ENCODE measurements at regions not wholly inside any gene's neighbourhood (a gene's known extent, or its start where the extent isn't known, plus 50 kb on each side); places are given as distances from the start of the nearest gene placed in this dataset.

DNA sequence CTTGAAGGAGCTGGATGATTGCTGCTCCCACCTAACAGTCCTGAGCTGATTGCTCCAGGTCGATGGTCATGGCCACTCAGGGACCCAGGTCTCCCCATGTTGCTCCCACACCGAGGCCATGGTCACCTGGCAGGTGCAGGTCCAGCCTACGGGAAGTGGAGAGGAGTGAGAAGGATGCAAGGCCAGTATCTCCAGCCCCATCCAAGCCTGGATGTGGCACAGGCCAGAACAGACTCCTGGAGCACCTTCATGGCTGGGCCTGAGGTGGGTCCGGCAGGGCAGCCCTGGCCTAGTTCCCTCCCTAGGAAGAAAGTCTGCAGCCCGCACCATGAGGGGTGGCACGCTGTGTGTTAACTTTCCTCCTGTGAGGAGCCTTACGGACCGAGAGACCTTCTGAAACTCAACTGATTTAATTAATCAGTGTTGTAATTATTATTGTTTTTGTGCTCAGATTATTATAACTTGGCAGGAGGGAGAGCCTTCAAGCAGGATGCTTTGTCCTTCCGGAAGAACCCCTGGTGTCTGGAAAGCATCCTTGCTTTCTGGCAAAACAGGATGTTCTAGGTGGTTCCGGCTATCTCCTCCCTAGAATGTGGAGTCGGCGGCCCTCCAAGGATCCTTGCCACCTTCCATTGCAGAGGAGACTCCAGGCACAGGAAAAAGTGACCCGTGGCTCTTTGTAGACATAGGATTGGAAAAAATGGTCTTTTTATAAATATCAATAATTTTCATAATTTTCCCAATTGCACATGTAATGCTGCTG, 92.3 kb upstream of the ADRA2C start:
- TF ChIP-seq, protein P1, sequence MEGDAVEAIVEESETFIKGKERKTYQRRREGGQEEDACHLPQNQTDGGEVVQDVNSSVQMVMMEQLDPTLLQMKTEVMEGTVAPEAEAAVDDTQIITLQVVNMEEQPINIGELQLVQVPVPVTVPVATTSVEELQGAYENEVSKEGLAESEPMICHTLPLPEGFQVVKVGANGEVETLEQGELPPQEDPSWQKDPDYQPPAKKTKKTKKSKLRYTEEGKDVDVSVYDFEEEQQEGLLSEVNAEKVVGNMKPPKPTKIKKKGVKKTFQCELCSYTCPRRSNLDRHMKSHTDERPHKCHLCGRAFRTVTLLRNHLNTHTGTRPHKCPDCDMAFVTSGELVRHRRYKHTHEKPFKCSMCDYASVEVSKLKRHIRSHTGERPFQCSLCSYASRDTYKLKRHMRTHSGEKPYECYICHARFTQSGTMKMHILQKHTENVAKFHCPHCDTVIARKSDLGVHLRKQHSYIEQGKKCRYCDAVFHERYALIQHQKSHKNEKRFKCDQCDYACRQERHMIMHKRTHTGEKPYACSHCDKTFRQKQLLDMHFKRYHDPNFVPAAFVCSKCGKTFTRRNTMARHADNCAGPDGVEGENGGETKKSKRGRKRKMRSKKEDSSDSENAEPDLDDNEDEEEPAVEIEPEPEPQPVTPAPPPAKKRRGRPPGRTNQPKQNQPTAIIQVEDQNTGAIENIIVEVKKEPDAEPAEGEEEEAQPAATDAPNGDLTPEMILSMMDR (IDR thresholded peaks at IDR 0.05 in 4 of 5, conservative IDR thresholded peaks at IDR 0.05 in 1 of 5), result no peak
- TF ChIP-seq POLR2A (IDR thresholded peaks at IDR 0.05), result no peak

Data from gastrocnemius medialis (tissue), 4 donors.